C4-2B (cell line): ENCODE measurements at regions not wholly inside any gene's neighbourhood (a gene's known extent, or its start where the extent isn't known, plus 50 kb on each side); places are given as distances from the start of the nearest gene placed in this dataset.

Experiments
- ZFX ChIP-seq: fragments of 450-650 bp; IDR thresholded peaks from 2 replicates; pipeline ENCODE4 v1.6.1; 2017
- TF ChIP-seq, protein P1 (sequence below): fragments of 450-650 bp; conservative IDR thresholded peaks from 2 replicates; pipeline ENCODE4 v1.5.1; 2017; ENCODE audit warnings: mild to moderate bottlenecking

DNA sequence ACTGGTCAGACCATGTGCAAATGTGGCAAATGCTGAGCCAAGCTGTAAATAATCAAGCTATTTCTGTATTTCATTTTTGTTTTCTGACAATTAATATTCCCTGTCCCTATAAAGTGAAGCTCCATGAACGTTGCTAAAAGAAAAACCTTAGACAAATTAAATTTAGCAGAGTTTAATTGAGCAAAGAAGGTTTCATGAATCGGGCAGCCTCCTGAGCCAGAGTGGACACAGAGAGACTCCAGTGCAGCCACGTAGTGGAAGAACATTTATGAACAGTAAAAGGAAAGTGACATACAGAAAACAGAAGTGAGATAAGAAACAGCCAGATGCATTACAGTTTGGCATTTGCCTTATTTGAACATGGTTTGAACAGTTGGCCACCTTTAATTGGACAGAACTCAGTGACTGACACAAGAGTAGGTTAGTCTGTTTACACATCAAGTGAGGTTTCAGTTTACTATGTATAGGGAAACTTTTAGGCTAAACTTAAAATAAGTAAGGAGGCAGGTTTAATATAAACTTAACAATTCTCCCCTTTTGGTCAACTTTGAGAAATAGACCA is 69.7 kb downstream of the UFM1 start:
- TF ChIP-seq, protein P1, sequence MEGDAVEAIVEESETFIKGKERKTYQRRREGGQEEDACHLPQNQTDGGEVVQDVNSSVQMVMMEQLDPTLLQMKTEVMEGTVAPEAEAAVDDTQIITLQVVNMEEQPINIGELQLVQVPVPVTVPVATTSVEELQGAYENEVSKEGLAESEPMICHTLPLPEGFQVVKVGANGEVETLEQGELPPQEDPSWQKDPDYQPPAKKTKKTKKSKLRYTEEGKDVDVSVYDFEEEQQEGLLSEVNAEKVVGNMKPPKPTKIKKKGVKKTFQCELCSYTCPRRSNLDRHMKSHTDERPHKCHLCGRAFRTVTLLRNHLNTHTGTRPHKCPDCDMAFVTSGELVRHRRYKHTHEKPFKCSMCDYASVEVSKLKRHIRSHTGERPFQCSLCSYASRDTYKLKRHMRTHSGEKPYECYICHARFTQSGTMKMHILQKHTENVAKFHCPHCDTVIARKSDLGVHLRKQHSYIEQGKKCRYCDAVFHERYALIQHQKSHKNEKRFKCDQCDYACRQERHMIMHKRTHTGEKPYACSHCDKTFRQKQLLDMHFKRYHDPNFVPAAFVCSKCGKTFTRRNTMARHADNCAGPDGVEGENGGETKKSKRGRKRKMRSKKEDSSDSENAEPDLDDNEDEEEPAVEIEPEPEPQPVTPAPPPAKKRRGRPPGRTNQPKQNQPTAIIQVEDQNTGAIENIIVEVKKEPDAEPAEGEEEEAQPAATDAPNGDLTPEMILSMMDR, result no peak
- no peak for TF ChIP-seq ZFX
